ENCODE measurements at regions not wholly inside any gene's neighbourhood (a gene's known extent, or its start where the extent isn't known, plus 50 kb on each side); places are given as distances from the start of the nearest gene placed in this dataset.
"Not testable (repeated sequence)": the region's sequence is repeated elsewhere in the genome, so short reads cannot be mapped to it uniquely, and the experiment has no call there.

DNA sequence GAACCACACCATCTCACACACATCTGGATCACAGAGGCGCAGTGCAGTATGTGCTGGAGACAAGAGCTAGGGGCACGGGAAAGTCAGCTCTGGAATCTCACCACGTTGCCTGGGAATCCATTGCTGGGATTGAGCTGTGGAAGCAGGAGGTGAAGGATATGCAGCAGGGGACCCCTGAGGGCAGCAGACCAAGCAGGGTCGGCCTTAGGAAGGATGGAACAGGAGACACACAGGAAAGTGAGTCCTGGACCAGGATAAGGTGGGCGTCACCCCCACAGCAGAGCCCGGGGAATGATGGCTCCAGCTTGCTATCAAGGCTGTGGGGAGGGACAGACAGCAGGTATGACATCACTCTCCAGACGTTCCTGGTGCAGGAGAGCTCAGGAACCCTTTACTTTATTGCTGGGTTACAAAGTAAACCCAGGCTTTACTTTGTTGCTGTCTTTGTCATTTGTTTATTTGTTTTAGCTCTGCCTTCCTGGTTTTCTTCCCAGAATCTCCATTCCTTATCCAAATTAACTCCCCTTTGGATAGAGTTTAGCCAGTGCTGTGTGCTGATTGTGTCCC, 329.8 kb upstream of the MYT1L start:
- no peak overlapping the region for H3K4me3 ChIP-seq (ENCODE audit: low read depth, low read length)

DNA sequence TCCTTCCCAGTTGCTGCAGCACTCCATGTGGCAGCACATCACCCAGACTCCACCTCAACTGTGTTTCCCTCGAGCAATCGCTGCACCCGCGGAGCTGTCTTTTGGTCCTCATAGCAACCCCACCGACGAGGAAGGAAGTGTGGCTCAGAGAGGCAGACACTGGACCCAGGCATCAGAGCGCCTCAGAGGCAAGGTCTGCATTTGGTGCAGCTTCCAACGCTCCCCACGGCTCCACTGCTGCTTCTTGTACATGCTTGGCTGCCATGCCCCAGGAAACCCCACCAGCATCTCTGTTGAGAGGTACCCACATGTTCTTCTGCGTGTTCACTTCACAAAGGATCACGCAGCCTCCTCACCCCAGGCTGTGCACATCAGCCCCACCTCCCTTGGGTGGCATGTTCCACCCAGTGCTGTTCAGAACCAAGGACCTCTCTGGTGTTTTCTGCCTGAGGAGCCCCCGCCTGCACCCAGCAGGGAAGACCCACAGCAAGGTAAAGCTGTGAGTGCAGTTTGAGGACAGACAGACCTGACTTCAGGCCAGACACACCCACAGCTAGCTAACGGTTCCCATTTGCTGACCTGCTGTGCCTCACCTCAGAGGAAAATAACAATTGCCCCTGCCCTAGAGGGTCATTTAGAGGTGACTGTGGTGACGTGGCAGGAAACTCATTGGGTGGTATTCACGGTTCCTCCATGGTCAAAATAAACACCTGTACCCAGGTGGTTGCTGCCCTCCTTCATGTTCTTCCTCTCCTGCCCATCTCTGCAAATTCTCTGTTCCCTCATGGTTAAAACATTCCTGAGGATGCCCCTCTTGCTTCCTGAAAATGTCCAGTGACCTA, 326.3 kb upstream of the MYT1L start:
- H3K4me3 ChIP-seq (ENCODE audit: low read depth, low read length) = no peak overlapping the region

DNA sequence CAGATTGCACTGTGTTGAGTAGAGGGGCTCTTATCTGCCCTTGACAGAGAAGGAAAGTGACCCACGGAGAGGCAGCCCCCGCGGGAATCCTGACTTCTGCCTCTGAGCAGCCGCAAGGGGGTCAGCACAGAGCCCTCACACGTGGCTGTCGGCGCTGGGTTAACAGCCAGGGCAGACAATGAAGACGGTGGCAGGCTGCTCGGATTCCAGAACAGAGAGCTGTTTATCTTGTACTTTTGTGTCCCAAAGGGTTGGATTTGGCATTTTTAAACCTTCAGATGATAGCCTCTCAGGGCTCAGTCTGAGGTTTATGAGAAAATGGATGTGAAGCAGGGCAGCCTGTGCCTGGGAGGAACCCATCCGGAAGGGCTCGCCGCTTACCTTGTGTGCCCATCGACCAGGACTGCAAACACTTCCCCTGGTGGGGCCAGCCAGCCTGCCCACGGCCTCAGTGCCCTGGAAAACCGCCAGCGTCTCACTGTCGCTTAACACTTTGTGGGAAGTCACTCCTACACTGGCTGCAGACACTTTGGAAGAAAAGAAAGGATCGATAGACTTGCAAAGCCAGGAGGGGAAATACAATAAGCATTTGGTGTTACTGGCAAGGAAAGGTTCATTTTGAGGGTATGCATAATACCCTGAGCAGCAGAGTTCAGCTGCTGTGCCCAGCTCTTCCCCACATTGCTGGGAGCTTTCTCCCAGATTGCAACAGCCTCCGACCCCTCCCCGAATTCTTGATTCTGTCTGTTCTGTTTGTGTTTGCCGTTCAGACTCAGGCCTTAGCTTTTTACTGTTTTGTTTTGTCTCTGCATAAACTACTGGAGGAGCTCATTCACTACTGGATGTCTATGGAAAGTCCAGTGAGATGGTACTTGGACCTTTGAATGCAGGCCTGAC, 325.3 kb upstream of the MYT1L start:
- H3K4me3 ChIP-seq (ENCODE audit: low read depth, low read length) = no peak overlapping the region

GRCh38 chr2:2655453-2656114, 324.5 kb upstream of the MYT1L start:
- no peak overlapping the region for H3K4me3 ChIP-seq (ENCODE audit: low read depth, low read length)

DNA sequence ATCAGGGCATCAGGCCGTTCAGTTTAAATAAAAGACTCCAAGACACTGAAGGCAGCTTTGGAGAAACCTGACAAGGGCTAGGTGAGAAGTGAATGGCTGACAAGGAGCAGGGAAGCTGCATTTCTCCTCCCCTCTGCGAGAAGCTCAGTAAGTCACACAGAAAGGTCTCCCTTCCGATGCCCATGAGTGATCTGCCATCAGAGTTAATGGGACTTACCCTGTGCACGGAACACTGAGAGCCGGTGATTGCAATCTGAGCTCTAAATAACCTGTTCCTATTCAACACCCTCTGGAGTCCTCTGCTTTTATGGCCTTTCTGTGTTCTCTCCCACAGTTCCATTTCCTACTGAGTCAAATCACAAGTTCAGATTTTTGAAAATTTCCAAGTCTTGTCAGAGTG, 322.2 kb upstream of the MYT1L start:
- H3K4me3 ChIP-seq (ENCODE audit: low read depth, low read length) = no peak overlapping the region

DNA sequence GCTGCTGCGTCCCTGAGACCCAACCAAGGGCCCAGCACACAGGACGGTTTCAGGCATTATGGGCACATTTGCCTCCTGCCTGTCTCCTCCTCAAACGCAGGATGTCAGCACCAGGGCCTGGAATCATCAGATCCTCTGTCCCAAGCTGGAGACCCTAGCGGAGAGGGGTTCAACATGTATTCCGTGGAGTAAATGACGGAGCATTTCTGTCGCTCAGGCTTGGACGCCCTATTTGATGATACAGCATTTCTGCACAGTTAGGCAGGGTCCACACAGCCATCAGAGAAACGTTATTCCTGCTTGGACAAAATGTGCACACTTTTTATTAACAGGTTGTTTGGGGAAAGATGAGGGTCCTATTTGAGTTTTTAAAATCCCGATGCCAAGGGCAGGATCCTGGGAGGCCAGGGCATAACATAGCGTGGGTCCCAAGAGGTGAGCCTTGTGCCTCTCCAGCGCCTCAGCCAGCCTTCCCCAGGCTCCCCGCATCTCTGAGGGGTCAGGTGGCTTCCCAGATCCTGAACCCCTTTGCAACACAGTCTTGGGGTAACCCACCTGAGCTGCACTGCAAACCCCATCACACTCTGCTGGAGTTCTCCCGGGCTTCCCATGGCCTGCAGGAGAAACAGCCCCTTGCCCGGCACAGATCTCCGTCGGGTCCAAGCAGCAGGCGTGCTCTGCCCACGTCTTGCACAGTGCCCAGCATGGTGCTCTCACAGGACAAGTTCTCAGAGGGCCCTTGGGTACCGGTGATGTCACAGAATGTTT, 319.7 kb upstream of the MYT1L start:
- H3K4me3 ChIP-seq (ENCODE audit: low read depth, low read length) = no peak overlapping the region

GRCh38 chr2:2649109-2650072, 318.3 kb upstream of the MYT1L start:
- no peak overlapping the region for H3K4me3 ChIP-seq (ENCODE audit: low read depth, low read length)

DNA sequence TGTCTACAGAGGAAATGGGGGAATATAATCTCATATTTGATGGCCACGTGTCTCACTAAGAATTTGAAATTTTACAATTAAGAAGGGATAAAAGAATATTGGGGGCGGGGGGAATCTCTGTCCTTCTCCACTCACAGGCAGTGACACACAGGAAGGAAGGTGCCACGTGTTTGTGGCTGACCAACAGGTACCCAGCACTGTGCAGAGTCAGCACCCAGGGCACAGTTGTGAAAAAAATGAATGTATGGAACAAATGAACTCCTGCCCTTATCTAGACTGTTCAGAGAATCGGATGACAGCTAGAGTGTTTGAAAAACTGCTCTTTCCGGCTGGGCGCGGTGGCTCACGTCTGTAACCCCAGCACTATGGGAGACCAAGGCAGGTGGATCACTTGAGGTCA, 317.0 kb upstream of the MYT1L start:
- H3K4me3 ChIP-seq (ENCODE audit: low read depth, low read length) = no peak overlapping the region

GRCh38 chr2:2647141-2647541, 316.1 kb upstream of the MYT1L start:
- H3K4me3 ChIP-seq (ENCODE audit: low read depth, low read length) = no peak overlapping the region

DNA sequence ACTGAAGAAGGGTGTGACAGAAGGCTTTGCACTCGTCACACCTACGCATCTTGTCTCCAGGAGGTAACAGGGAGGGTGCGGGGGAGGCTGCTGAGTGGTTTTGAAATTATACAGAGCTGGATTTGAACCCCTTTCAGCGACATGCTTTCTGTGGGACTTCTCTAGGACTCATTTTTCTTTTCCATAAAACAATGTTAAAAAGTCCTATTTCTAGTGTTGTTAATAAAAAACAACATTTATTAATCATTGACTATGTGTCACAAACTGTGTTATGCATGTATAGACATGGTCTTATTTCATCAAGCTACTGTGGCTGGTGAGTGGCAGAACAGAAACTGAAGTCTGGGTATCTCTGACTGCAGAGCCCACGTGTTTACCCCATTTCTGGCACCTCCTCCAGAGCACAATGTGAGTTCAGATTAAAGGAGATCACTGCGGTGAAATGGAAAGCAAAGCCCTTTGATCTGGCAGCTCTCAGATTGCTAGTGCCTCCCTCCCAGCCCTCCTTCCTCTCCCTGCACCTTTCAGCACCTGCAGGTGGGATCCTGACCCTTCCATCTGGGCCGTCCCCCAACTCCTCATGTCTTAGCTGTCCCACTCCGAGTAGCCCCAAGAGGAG, 315.5 kb upstream of the MYT1L start:
- H3K4me3 ChIP-seq (ENCODE audit: low read depth, low read length) = no peak overlapping the region

GRCh38 chr2:2645162-2645855, 314.2 kb upstream of the MYT1L start:
- no peak overlapping the region for H3K4me3 ChIP-seq (ENCODE audit: low read depth, low read length)

GRCh38 chr2:2644751-2645150, 313.7 kb upstream of the MYT1L start:
- not testable (repeated sequence) for H3K4me3 ChIP-seq (ENCODE audit: low read depth, low read length)

- H3K4me3 ChIP-seq (ENCODE audit: low read depth, low read length) = no peak overlapping the region
Observed at GRCh38 chr2:2644040-2644439, 313.0 kb upstream of the MYT1L start.

- no peak overlapping the region for H3K4me3 ChIP-seq (ENCODE audit: low read depth, low read length)
Observed at GRCh38 chr2:2642906-2643890, 312.1 kb upstream of the MYT1L start.

DNA sequence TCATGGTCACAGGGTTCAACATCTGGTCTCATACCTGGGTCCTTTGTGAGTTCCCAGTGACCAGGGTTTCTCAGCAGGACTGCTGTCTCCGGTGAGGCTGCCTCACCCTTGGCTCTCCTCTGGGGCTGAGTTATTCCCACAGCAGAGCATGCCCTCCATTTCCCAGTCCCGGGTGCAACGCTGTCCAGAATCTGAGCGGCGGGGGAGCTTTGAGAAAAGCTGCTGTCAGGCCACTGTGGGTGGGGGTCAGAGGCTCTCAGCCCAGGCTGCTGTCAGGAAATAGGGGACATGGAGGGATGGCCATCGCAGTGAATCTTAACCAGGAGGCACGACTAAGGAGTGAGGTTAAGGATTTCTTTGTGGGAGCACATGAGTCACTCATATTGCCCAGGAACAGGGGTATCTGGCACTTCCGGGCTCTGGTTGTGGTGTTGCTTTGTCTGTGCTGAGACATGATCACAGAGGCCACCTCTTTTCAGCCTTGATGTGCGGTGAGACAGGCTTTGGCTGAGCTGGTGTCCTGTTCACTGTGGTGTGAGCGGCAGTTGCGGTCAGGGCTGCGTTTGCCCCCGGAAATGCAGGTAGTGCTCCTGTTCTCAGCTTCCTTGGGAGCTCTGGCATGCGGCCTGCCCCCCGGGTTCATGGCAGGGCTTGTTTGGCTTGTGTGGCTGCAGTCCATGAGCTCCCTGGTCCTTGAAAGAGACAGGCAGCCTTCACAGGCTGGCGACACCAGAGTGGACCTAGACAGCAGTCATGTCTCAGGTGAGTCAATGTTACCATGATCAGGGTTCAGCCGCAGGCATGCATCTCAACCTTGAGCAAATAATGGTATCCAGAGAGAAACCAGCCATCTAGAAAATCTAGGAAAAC, 310.7 kb upstream of the MYT1L start:
- no peak overlapping the region for H3K4me3 ChIP-seq (ENCODE audit: low read depth, low read length)

DNA sequence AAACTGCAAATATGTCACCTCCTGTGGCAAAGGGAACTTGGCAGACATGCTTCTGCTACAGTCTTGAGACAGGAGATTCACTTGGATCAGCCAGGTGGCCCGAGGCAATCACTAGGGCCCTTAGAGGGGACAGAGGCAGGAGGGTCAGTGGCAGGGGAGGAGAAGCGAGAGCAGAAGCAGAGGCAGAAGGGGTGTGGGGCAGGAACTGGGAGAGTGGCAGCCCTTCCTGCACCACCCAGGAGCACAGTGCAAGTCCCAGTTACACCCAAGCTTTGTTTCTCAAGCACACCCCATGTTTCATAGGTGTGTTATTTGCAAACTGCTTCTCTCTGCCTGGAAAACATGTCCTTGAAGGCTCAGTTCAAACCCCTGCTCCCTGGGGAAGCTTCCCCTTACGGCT, 309.7 kb upstream of the MYT1L start:
- no peak overlapping the region for H3K4me3 ChIP-seq (ENCODE audit: low read depth, low read length)

Measured in iPS-11a (cell line).